SH-SY5Y (cell line): ENCODE measurements at regions not wholly inside any gene's neighbourhood (a gene's known extent, or its start where the extent isn't known, plus 50 kb on each side); places are given as distances from the start of the nearest gene placed in this dataset.

ENCODE experiments used
- GATA2 ChIP-seq: IDR thresholded peaks from 2 replicates; pipeline ENCODE4 v1.6.1; 2011; ENCODE audit warnings: mild to moderate bottlenecking, low read depth, low read length
- GATA3 ChIP-seq: IDR thresholded peaks from 2 replicates; pipeline ENCODE4 v1.6.1; 2011; ENCODE audit warnings: low read depth, mild to moderate bottlenecking, low read length, moderate library complexity

- TF ChIP-seq GATA3 (no peak), GATA2 (no peak)
These were observed 332.0 kb downstream of the RPS24 start for GRCh38 chr10:78365694-78366093.
